K562 (cell line): ENCODE measurements at regions not wholly inside any gene's neighbourhood (a gene's known extent, or its start where the extent isn't known, plus 50 kb on each side); places are given as distances from the start of the nearest gene placed in this dataset.

Experiments
- ATAC-seq: fragments of 200-7000 bp; cut with Tn5 transposase; 3 replicates; pipeline ENCODE4 v1.9.1; 2020; ENCODE audit warnings: moderate library complexity
- BruUV-seq: library from RNA; stranded (reverse); fragments of 400-500 nt; replicated peaks from 2 replicates; lab custom pipeline; 2021; lab: Mats Ljungman, UMichigan
- CTCF ChIA-PET: fragments of 300-600 bp; formaldehyde crosslinking; extraction: SDS; loops from one replicate; lab custom pipeline; 2021; ENCODE audit warnings: low intra/inter-chr PET ratio; lab: Yijun Ruan, JAX
- POLR2A ChIA-PET: fragments of 300-600, 350-650 bp; sonication (Branson Sonifier 250); formaldehyde crosslinking; extraction: SDS; loops from one replicate; lab custom pipeline; 2021; ENCODE audit warnings: antibody characterized with exemption, inconsistent platforms; lab: Yijun Ruan, JAX
- DNase-seq, 4 experiments: peaks; one replicate each; pipeline versions ENCODE4 v3.0.0 to v3.0.0-alpha.2; 2011 to 2018; ENCODE audit warnings: low spot score in 3 of 4, mixed read lengths in 3 of 4; ENCODE audit errors: extremely low read depth in 1 of 4
- FAIRE-seq: peaks from 2 replicates; lab custom pipeline; 2011; peaks lifted over from hg19 to GRCh38; lab: Jason Lieb, UNC
- H2AFZ ChIP-seq: 2 replicates; pipeline ENCODE4 v1.6.0; 2011; ENCODE audit warnings: low read depth, low read length, control low read depth, inconsistent platforms
- H3K27ac ChIP-seq: fragments of 200-600 bp; 3 replicates; pipeline ENCODE4 v1.8.0; 2011; ENCODE audit warnings: low read depth, mild to moderate bottlenecking, control low read depth, inconsistent platforms, low read length, moderate library complexity, mixed read lengths; ENCODE audit errors: extremely low read depth
- H3K27me3 ChIP-seq, 2 experiments: fragments of 300-600 bp in 1 of 2; 2 replicates in 1 of 2; 3 replicates in 1 of 2; pipeline versions ENCODE4 v1.6.0 to v1.8.0; 2011; ENCODE audit warnings: inconsistent platforms in 2 of 2, low read length in 2 of 2, mild to moderate bottlenecking in 1 of 2, mixed read lengths in 1 of 2, moderate library complexity in 1 of 2; ENCODE audit not compliant: control insufficient read depth in 2 of 2, insufficient read depth in 2 of 2
- H3K36me3 ChIP-seq: fragments of 300-600 bp; 3 replicates; pipeline ENCODE4 v1.8.0; 2011; ENCODE audit warnings: mild to moderate bottlenecking, low read length, inconsistent platforms; ENCODE audit not compliant: control insufficient read depth, insufficient read depth
- H3K4me1 ChIP-seq, 2 experiments: fragments of 200-600 bp in 1 of 2; replicated peaks in 1 of 2; 2 replicates in 1 of 2; 3 replicates in 1 of 2; pipeline versions ENCODE4 v1.5.1 to v1.8.0; 2011; ENCODE audit warnings: inconsistent platforms in 2 of 2, low read length in 2 of 2, mild to moderate bottlenecking in 1 of 2, mixed read lengths in 1 of 2, moderate library complexity in 1 of 2; ENCODE audit not compliant: control insufficient read depth in 2 of 2, insufficient read depth in 2 of 2
- H3K4me2 ChIP-seq: 2 replicates; pipeline ENCODE4 v1.6.1; 2011; ENCODE audit warnings: low read length, control low read depth, inconsistent platforms, mixed read lengths; ENCODE audit not compliant: insufficient read depth
- H3K4me3 ChIP-seq: fragments of 200-600 bp; sonication (generic), shearing (Covaris generic); 2 replicates; pipeline ENCODE4 v1.5.1; 2016; ENCODE audit warnings: control low read depth, inconsistent platforms
- H3K79me2 ChIP-seq: fragments of 200-600 bp; 3 replicates; pipeline ENCODE4 v1.8.0; 2011; ENCODE audit warnings: low read length, inconsistent platforms; ENCODE audit not compliant: control insufficient read depth, insufficient read depth
- H3K9ac ChIP-seq, 2 experiments: 2 replicates each; pipeline versions ENCODE4 v1.6.0 to v1.6.1; 2011; ENCODE audit warnings: low read depth in 2 of 2, low read length in 2 of 2, control low read depth in 1 of 2, inconsistent platforms in 1 of 2, mild to moderate bottlenecking in 1 of 2, mixed read lengths in 1 of 2; ENCODE audit not compliant: insufficient read depth in 1 of 2
- H3K9me1 ChIP-seq: one replicate; pipeline ENCODE4 v1.6.0; 2011; ENCODE audit warnings: inconsistent platforms, mild to moderate bottlenecking, low read length, moderate library complexity; ENCODE audit not compliant: control insufficient read depth, insufficient read depth
- H3K9me3 ChIP-seq: replicated peaks from 2 replicates; pipeline ENCODE4 v1.5.1; 2011; ENCODE audit warnings: low read depth, low read length, inconsistent platforms; ENCODE audit not compliant: control insufficient read depth, insufficient read depth
- H4K20me1 ChIP-seq: replicated peaks from 2 replicates; pipeline ENCODE4 v1.6.1; 2011; ENCODE audit warnings: low read length, inconsistent platforms, mixed read lengths; ENCODE audit not compliant: control insufficient read depth, insufficient read depth
- CEBPG ChIP-seq, 3 experiments: fragments of 200-800 bp in 1 of 3; sonication (Bioruptor generic) in 1 of 3; sonication (generic) in 1 of 3; formaldehyde crosslinking in 1 of 3; IDR thresholded peaks in 2 of 3; conservative IDR thresholded peaks in 1 of 3; 2 replicates each; pipeline versions ENCODE4 v1.6.1 to v1.8.0; 2016 to 2022; ENCODE audit warnings: missing compliant biosample characterization in 2 of 3, missing genetic modification characterization in 2 of 3, mild to moderate bottlenecking in 1 of 3, missing genetic modification reagents in 1 of 3
- CTCF ChIP-seq, 3 experiments: IDR thresholded peaks in 2 of 3; conservative IDR thresholded peaks in 1 of 3; 2 replicates each; pipeline ENCODE4 v1.5.1; 2011 to 2012; ENCODE audit warnings: low read length in 3 of 3, mild to moderate bottlenecking in 3 of 3, control low read depth in 2 of 3, improper control_type of control experiment in 1 of 3, inconsistent platforms in 1 of 3, low read depth in 1 of 3, mixed read lengths in 1 of 3, moderate library complexity in 1 of 3; ENCODE audit not compliant: insufficient read depth in 2 of 3
- WGBS: fragments of 100-300 bp; shearing (Covaris generic); methylation state at CpG from one replicate; pipeline ENCODE4 v1.1.6; 2016; ENCODE audit warnings: low coverage, mixed read lengths; ENCODE audit not compliant: insufficient coverage; ENCODE audit errors: missing lambda C conversion rate; 5-methylcytosine and 5-hydroxymethylcytosine counted together
- in situ Hi-C: fragments of 300-500 bp; cut with MboI; formaldehyde crosslinking; loops from 4 replicates; pipeline ENCODE4 v1.15.0; 2018; ENCODE audit warnings: inconsistent platforms, mixed read lengths
- intact Hi-C: fragments of 100-400 bp; cut with micrococcal nuclease; formaldehyde crosslinking; loops from 2 replicates; pipeline ENCODE4 v1.14.2; 2022

- ChIA-PET CTCF (no interaction called here), POLR2A (no interaction called here)
- Histone ChIP-seq H3K4me2 (no peak overlapping the region), H3K36me3 (no peaks in the 10 kb centered on the region), H3K9me1 (no peaks in the 10 kb centered on the region), H3K27me3 (no peaks in the 10 kb centered on the region), H3K79me2 (no peaks in the 10 kb centered on the region), H3K4me1 (no peaks in the 10 kb centered on the region), H3K27ac (no peak overlapping the region), H3K9ac (no peak overlapping the region), H2AFZ (no peak overlapping the region), H3K4me3 (no peak overlapping the region), H4K20me1 (no peaks in the 10 kb centered on the region), H3K9me3 (no peaks in the 10 kb centered on the region)
- DNase-seq (no peak), ATAC-seq (no peak), FAIRE-seq (no peak)
- in situ Hi-C loops (no loop called here), intact Hi-C loops (no loop called here)
- TF ChIP-seq CEBPG (CRISPR knock-in tag; IDR thresholded peaks at IDR 0.05), result no peak
- no peak for TF ChIP-seq CEBPG (tag; conservative IDR thresholded peaks at IDR 0.05 in 1 of 2, IDR thresholded peaks at IDR 0.05 in 1 of 2)
- no peak for TF ChIP-seq CTCF (IDR thresholded peaks at IDR 0.05 in 2 of 3, conservative IDR thresholded peaks at IDR 0.05 in 1 of 3; ENCODE audit: insufficient read depth in 2 of 3, low read depth in 1 of 3, low read length in 3 of 3)
- BruUV-seq, result no TSS peak
- WGBS, result 0% methylated on average over 2 of the region's 2 CpGs
Observed at GRCh38 chr2:52976143-52976949, 791.3 kb upstream of the CHAC2 start.
